HEK293 (cell line): ENCODE measurements at regions not wholly inside any gene's neighbourhood (a gene's known extent, or its start where the extent isn't known, plus 50 kb on each side); places are given as distances from the start of the nearest gene placed in this dataset.

Experiments
- CTCF ChIA-PET: fragments of 350-600 bp; formaldehyde crosslinking; extraction: SDS; loops from one replicate; lab custom pipeline; 2021; ENCODE audit warnings: antibody characterized with exemption; lab: Yijun Ruan, JAX
- POLR2A ChIA-PET: fragments of 300-600 bp; formaldehyde crosslinking; extraction: SDS; loops from one replicate; lab custom pipeline; 2020; ENCODE audit warnings: antibody characterized with exemption, inconsistent platforms; lab: Yijun Ruan, JAX
- H3K27ac ChIP-seq: fragments of 200-500 bp; sonication (Bioruptor generic); 2 replicates; pipeline ENCODE4 v1.5.1; 2014; ENCODE audit warnings: low read depth, low read length, control low read depth, inconsistent platforms; ENCODE audit errors: extremely low read depth
- H3K36me3 ChIP-seq, 2 experiments: fragments of 200-500 bp in 1 of 2; sonication (Bioruptor generic) in 1 of 2; 1 replicate in 1 of 2; 2 replicates in 1 of 2; pipeline ENCODE4 v1.5.1; 2014 to 2017; ENCODE audit warnings: inconsistent platforms in 2 of 2, low read length in 2 of 2; ENCODE audit not compliant: control insufficient read depth in 2 of 2, insufficient read depth in 1 of 2
- H3K4me1 ChIP-seq: fragments of 200-500 bp; sonication (Bioruptor generic); 2 replicates; pipeline ENCODE4 v1.5.1; 2014; ENCODE audit warnings: mild to moderate bottlenecking, low read length, inconsistent platforms; ENCODE audit not compliant: control insufficient read depth, insufficient read depth
- H3K4me3 ChIP-seq: 2 replicates; pipeline ENCODE4 v1.5.1; 2011; ENCODE audit warnings: low read depth, mild to moderate bottlenecking, control low read depth, low read length, moderate library complexity
- H3K9me3 ChIP-seq: fragments of 200-500 bp; sonication (Bioruptor generic); 2 replicates; pipeline ENCODE4 v1.5.1; 2014; ENCODE audit warnings: low read depth, low read length, inconsistent platforms; ENCODE audit not compliant: control insufficient read depth, insufficient read depth
- HIC1 ChIP-seq: fragments of 450-650 bp; formaldehyde crosslinking; IDR thresholded peaks from 2 replicates; pipeline ENCODE4 v1.5.1; 2016; ENCODE audit warnings: missing biosample characterization, missing genetic modification characterization
- WT1 ChIP-seq: fragments of 450-650 bp; formaldehyde crosslinking; IDR thresholded peaks from 2 replicates; pipeline ENCODE4 v1.5.1; 2016; ENCODE audit warnings: missing biosample characterization, missing genetic modification characterization
- ZBTB1 ChIP-seq: fragments of 450-650 bp; formaldehyde crosslinking; IDR thresholded peaks from 2 replicates; pipeline ENCODE4 v1.5.1; 2016; ENCODE audit warnings: missing biosample characterization, missing genetic modification characterization
- ZNF10 ChIP-seq: fragments of 450-650 bp; formaldehyde crosslinking; IDR thresholded peaks from 2 replicates; pipeline ENCODE4 v1.5.1; 2017; ENCODE audit warnings: missing biosample characterization, missing genetic modification characterization
- ZNF157 ChIP-seq: fragments of 450-650 bp; formaldehyde crosslinking; IDR thresholded peaks from 2 replicates; pipeline ENCODE4 v1.5.1; 2016; ENCODE audit warnings: missing biosample characterization, missing genetic modification characterization
- ZNF2 ChIP-seq: fragments of 450-650 bp; formaldehyde crosslinking; IDR thresholded peaks from 2 replicates; pipeline ENCODE4 v1.5.1; 2016; ENCODE audit warnings: missing biosample characterization, missing genetic modification characterization
- ZNF248 ChIP-seq: fragments of 450-650 bp; formaldehyde crosslinking; IDR thresholded peaks from 2 replicates; pipeline ENCODE4 v1.5.1; 2017; ENCODE audit warnings: missing biosample characterization, missing genetic modification characterization
- ZNF324 ChIP-seq: fragments of 450-650 bp; formaldehyde crosslinking; IDR thresholded peaks from 2 replicates; pipeline ENCODE4 v1.5.1; 2016; ENCODE audit warnings: missing biosample characterization, missing genetic modification characterization
- ZNF335 ChIP-seq: fragments of 450-650 bp; formaldehyde crosslinking; conservative IDR thresholded peaks from 2 replicates; pipeline ENCODE4 v1.5.1; 2016; ENCODE audit warnings: missing biosample characterization, missing genetic modification characterization
- ZNF354C ChIP-seq: fragments of 450-650 bp; formaldehyde crosslinking; IDR thresholded peaks from 2 replicates; pipeline ENCODE4 v1.5.1; 2016; ENCODE audit warnings: missing biosample characterization, missing genetic modification characterization, low read depth, borderline replicate concordance
- ZNF404 ChIP-seq: fragments of 450-650 bp; formaldehyde crosslinking; IDR thresholded peaks from 2 replicates; pipeline ENCODE4 v1.5.1; 2017; ENCODE audit warnings: missing biosample characterization, missing genetic modification characterization
- ZNF48 ChIP-seq: fragments of 450-650 bp; formaldehyde crosslinking; IDR thresholded peaks from 2 replicates; pipeline ENCODE4 v1.5.1; 2016; ENCODE audit warnings: missing biosample characterization, missing genetic modification characterization
- ZNF518A ChIP-seq: fragments of 450-650 bp; formaldehyde crosslinking; conservative IDR thresholded peaks from 2 replicates; pipeline ENCODE4 v1.5.1; 2016; ENCODE audit warnings: low read depth, missing biosample characterization, missing genetic modification characterization
- ZNF521 ChIP-seq: fragments of 450-650 bp; formaldehyde crosslinking; IDR thresholded peaks from 2 replicates; pipeline ENCODE4 v1.5.1; 2017; ENCODE audit warnings: missing biosample characterization, mild to moderate bottlenecking, missing genetic modification characterization
- ZNF555 ChIP-seq: fragments of 450-650 bp; formaldehyde crosslinking; conservative IDR thresholded peaks from 2 replicates; pipeline ENCODE4 v1.5.1; 2017; ENCODE audit warnings: missing biosample characterization, mild to moderate bottlenecking, missing genetic modification characterization, inconsistent platforms
- ZNF624 ChIP-seq: fragments of 450-650 bp; formaldehyde crosslinking; IDR thresholded peaks from 2 replicates; pipeline ENCODE4 v1.5.1; 2017; ENCODE audit warnings: missing biosample characterization, missing genetic modification characterization
- ZNF626 ChIP-seq: fragments of 450-650 bp; sonication (Bioruptor Pico); formaldehyde crosslinking; IDR thresholded peaks from 2 replicates; pipeline ENCODE4 v1.5.1; 2018; ENCODE audit warnings: missing biosample characterization, missing genetic modification characterization, inconsistent platforms
- ZNF654 ChIP-seq: fragments of 450-650 bp; formaldehyde crosslinking; IDR thresholded peaks from 2 replicates; pipeline ENCODE4 v1.5.1; 2016; ENCODE audit warnings: low read depth, missing biosample characterization, missing genetic modification characterization
- ZNF701 ChIP-seq: fragments of 450-650 bp; formaldehyde crosslinking; IDR thresholded peaks from 2 replicates; pipeline ENCODE4 v1.5.1; 2016; ENCODE audit warnings: missing biosample characterization, missing genetic modification characterization
- ZNF747 ChIP-seq: fragments of 450-650 bp; formaldehyde crosslinking; IDR thresholded peaks from 2 replicates; pipeline ENCODE4 v1.5.1; 2016; ENCODE audit warnings: missing biosample characterization, missing genetic modification characterization
- ZSCAN18 ChIP-seq: fragments of 450-650 bp; formaldehyde crosslinking; IDR thresholded peaks from 2 replicates; pipeline ENCODE4 v1.5.1; 2016; ENCODE audit warnings: missing biosample characterization, missing genetic modification characterization

- no peak overlapping the region for H3K4me3 ChIP-seq
- no peaks in the 10 kb centered on the region for H3K36me3 ChIP-seq
- H3K4me1 ChIP-seq, result no peaks in the 10 kb centered on the region
- ChIA-PET POLR2A (no interaction called here), CTCF (interaction anchor here (0.6 to 1.0 kb wide), 3 partner anchors 55 to 982 kb away, joined by 3 read pairs; no protein-coding TSS in a partner anchor)
- no peaks in the 10 kb centered on the region for H3K9me3 ChIP-seq
- TF ChIP-seq ZNF10 (tag by site-specific recombination) (no peak), ZSCAN18 (tag by site-specific recombination) (no peak), ZNF2 (no peak), ZNF518A (tag by site-specific recombination) (no peak), ZNF48 (tag by site-specific recombination) (no peak), ZNF555 (no peak), ZNF248 (tag by site-specific recombination) (no peak), ZNF521 (tag by site-specific recombination) (no peak), ZNF324 (tag by site-specific recombination) (no peak), ZNF335 (tag by site-specific recombination) (no peak), ZNF354C (tag by site-specific recombination) (no peak), ZNF404 (no peak)
- H3K27ac ChIP-seq, result no peak overlapping the region
Measured at GRCh38 chr4:126582737-126583136, 1050.0 kb upstream of the INTU start.

GRCh38 chr4:126583509-126583908, 1049.2 kb upstream of the INTU start:
- Histone ChIP-seq H3K27ac (no peak overlapping the region), H3K36me3 (no peaks in the 10 kb centered on the region), H3K4me1 (no peaks in the 10 kb centered on the region), H3K4me3 (no peak overlapping the region), H3K9me3 (no peaks in the 10 kb centered on the region)
- POLR2A ChIA-PET, result no interaction called here
- CTCF ChIA-PET, result interaction anchor here (0.6 to 0.7 kb wide), 2 partner anchors 54 kb away, joined by 3 read pairs; no protein-coding TSS in a partner anchor
- TF ChIP-seq ZNF654 (tag by site-specific recombination), result 0 out of 2 replicates have a peak, but pooled peaks have one; percentile 18
- no peak for TF ChIP-seq ZNF624 (tag by site-specific recombination)

GRCh38 chr4:126591583-126591982, 1041.2 kb upstream of the INTU start:
- Histone ChIP-seq H3K9me3 (no peaks in the 10 kb centered on the region), H3K36me3 (no peaks in the 10 kb centered on the region), H3K27ac (no peak overlapping the region), H3K4me3 (no peak overlapping the region), H3K4me1 (no peaks in the 10 kb centered on the region)
- POLR2A ChIA-PET, result no interaction called here
- CTCF ChIA-PET, result interaction anchor here (0.6 kb wide), 1 partner anchor 21 kb away, joined by 4 read pairs; no protein-coding TSS in a partner anchor
- TF ChIP-seq ZNF157, result no peak
- TF ChIP-seq ZNF404, result no peak
- no peak for TF ChIP-seq HIC1 (tag by site-specific recombination)
- no peak for TF ChIP-seq ZNF747 (tag by site-specific recombination)
- TF ChIP-seq ZBTB1, result no peak
- TF ChIP-seq WT1, result no peak
- no peak for TF ChIP-seq ZNF626 (tag by site-specific recombination)
- TF ChIP-seq ZNF701 (tag by site-specific recombination), result no peak
